Adrenal gland (tissue), 9 donors: ENCODE measurements at regions not wholly inside any gene's neighbourhood (a gene's known extent, or its start where the extent isn't known, plus 50 kb on each side); places are given as distances from the start of the nearest gene placed in this dataset.
"Not testable (repeated sequence)": the region's sequence is repeated elsewhere in the genome, so short reads cannot be mapped to it uniquely, and the experiment has no call there.

Source experiments
- DNase-seq, 7 donors: peaks; one replicate each; pipeline ENCODE4 v3.0.0-alpha.2; 2019 to 2020
- H3K27ac ChIP-seq, 5 donors: fragments of 200-600 bp; sonication (generic) in 4 of 5; 1 replicate in 3 of 5; 2 replicates in 2 of 5; pipeline versions ENCODE4 v1.5.1 to v1.8.0; 2016 to 2020; ENCODE audit warnings: mild to moderate bottlenecking in 1 of 5
- H3K27me3 ChIP-seq: fragments of 200-600 bp; 2 replicates; pipeline ENCODE4 v1.8.0; 2021
- H3K36me3 ChIP-seq, 2 donors: fragments of 200-600 bp; replicated peaks in 1 of 2; 1 replicate in 1 of 2; 2 replicates in 1 of 2; pipeline versions ENCODE4 v1.5.1 to v1.8.0; 2018 to 2022
- H3K4me1 ChIP-seq, 2 donors: fragments of 200-600 bp; replicated peaks in 1 of 2; 1 replicate in 1 of 2; 2 replicates in 1 of 2; pipeline versions ENCODE4 v1.5.1 to v1.8.0; 2018 to 2021
- H3K4me3 ChIP-seq, 4 donors: fragments of 200-600 bp; sonication (generic) in 3 of 4; one replicate each; pipeline ENCODE4 v1.5.1; 2016 to 2018
- H3K9me3 ChIP-seq, 3 donors: fragments of 200-600 bp; sonication (generic) in 1 of 3; replicated peaks in 1 of 3; 1 replicate in 2 of 3; 2 replicates in 1 of 3; pipeline versions ENCODE4 v1.5.1 to v1.8.0; 2016 to 2021
- CTCF ChIP-seq, 6 experiments: fragments of 450-650 bp in 4 of 6; fragments of 200-600 bp in 2 of 6; sonication (generic) in 1 of 6; IDR thresholded peaks; 1 replicate in 5 of 6; 2 replicates in 1 of 6; pipeline versions ENCODE4 v1.5.1 to v1.8.0; 2016 to 2021; ENCODE audit warnings: antibody characterized with exemption in 6 of 6, mild to moderate bottlenecking in 2 of 6, moderate library complexity in 1 of 6
- POLR2A ChIP-seq, 2 donors: fragments of 450-650 bp; IDR thresholded peaks; one replicate each; pipeline ENCODE4 v1.6.1; 2017; ENCODE audit warnings: antibody characterized with exemption in 2 of 2, mild to moderate bottlenecking in 2 of 2, moderate library complexity in 1 of 2
- WGBS, 4 donors: extraction: QIAGEN DNeasy Blood & Tissue Kit in 2 of 4; methylation state at CpG; one replicate each; pipeline versions ENCODE4 v1.1.5 to v1.1.7; 2013 to 2017; 5-methylcytosine and 5-hydroxymethylcytosine counted together
- intact Hi-C, 2 donors: fragments of 100-400 bp; cut with DNase I; formaldehyde crosslinking; loops; one replicate each; pipeline versions ENCODE4 v1.14.1 to v1.15.0; 2022 to 2023
- donor health status: healthy with polysubstance abuse.
- donor health status: Bipolar disorder and iron deficiency.
- donor health status: DM: yes; HTN: yes; CAD: no.
- donor health status: DM: no; HTN: no; CAD: no.
- donor health status: DM: no; HTN: no; CAD: no.

GRCh38 chr12:105506678-105507310 is 176.3 kb downstream of the C12orf75 start:
- Histone ChIP-seq H3K4me3 (no peak overlapping the region), H3K27me3 (no peaks in the 10 kb centered on the region), H3K4me1 (no peaks in the 10 kb centered on the region), H3K9me3 (no peaks in the 10 kb centered on the region), H3K36me3 (no peaks in the 10 kb centered on the region), H3K27ac (no peak overlapping the region)
- intact Hi-C loops = no loop called here
- DNase-seq = no peak
- no peak for TF ChIP-seq CTCF (IDR thresholded peaks at IDR 0.05)
- no peak for TF ChIP-seq POLR2A (IDR thresholded peaks at IDR 0.05)
- 54 to 65% (median 63%) methylated on average over 1 of the region's 1 CpG for WGBS, 4 donors

GRCh38 chr12:105507311-105508038 is 177.0 kb downstream of the C12orf75 start:
- Histone ChIP-seq H3K27ac (no peak overlapping the region), H3K36me3 (no peaks in the 10 kb centered on the region), H3K4me3 (no peak overlapping the region), H3K27me3 (no peaks in the 10 kb centered on the region), H3K9me3 (no peaks in the 10 kb centered on the region), H3K4me1 (no peaks in the 10 kb centered on the region)
- DNase-seq = no peak
- intact Hi-C loops = no loop called here
- 63 to 73% (median 69%) methylated on average over 10 of the region's 10 CpGs for WGBS, 4 donors
- TF ChIP-seq CTCF (IDR thresholded peaks at IDR 0.05) = no peak
- TF ChIP-seq POLR2A (IDR thresholded peaks at IDR 0.05) = no peak

GRCh38 chr12:105508096-105508495 is 177.6 kb downstream of the C12orf75 start:
- no peak for TF ChIP-seq POLR2A (IDR thresholded peaks at IDR 0.05)
- no peak for TF ChIP-seq CTCF (IDR thresholded peaks at IDR 0.05)
- Histone ChIP-seq H3K36me3 (no peaks in the 10 kb centered on the region), H3K9me3 (no peaks in the 10 kb centered on the region), H3K27me3 (no peaks in the 10 kb centered on the region), H3K4me3 (no peak overlapping the region), H3K4me1 (no peaks in the 10 kb centered on the region), H3K27ac (no peak overlapping the region)
- intact Hi-C loops = no loop called here
- whole genome bisulfite sequencing, 4 donors = 64 to 87% (median 84%) methylated on average over 3 of the region's 3 CpGs
- no peak for DNase-seq

GRCh38 chr12:105510526-105510925 is 180.0 kb downstream of the C12orf75 start:
- H3K4me3 ChIP-seq = no peak overlapping the region
- no peaks in the 10 kb centered on the region for H3K9me3 ChIP-seq
- H3K36me3 ChIP-seq = no peaks in the 10 kb centered on the region
- no peaks in the 10 kb centered on the region for H3K4me1 ChIP-seq
- H3K27me3 ChIP-seq = no peaks in the 10 kb centered on the region
- 79 to 89% (median 84%) methylated on average over 2 to 3 of the region's 3 CpGs for WGBS, 4 donors
- TF ChIP-seq POLR2A (IDR thresholded peaks at IDR 0.05) (no peak), CTCF (IDR thresholded peaks at IDR 0.05) (no peak)
- DNase-seq = no peak
- H3K27ac ChIP-seq = no peak overlapping the region
- intact Hi-C loops = no loop called here

GRCh38 chr12:105512861-105513260 is 182.4 kb downstream of the C12orf75 start:
- H3K4me3 ChIP-seq, H3K27ac ChIP-seq, intact Hi-C loops, DNase-seq, H3K36me3 ChIP-seq, H3K4me1 ChIP-seq, H3K9me3 ChIP-seq, H3K27me3 ChIP-seq: not testable (repeated sequence)
- WGBS, 4 donors = 55 to 65% (median 63%) methylated on average over 4 of the region's 4 CpGs
